ENCODE measurements at regions not wholly inside any gene's neighbourhood (a gene's known extent, or its start where the extent isn't known, plus 50 kb on each side); places are given as distances from the start of the nearest gene placed in this dataset.
A peak's percentile ranks its signal among the peaks of the same experiment; 100 is the strongest.

DNA sequence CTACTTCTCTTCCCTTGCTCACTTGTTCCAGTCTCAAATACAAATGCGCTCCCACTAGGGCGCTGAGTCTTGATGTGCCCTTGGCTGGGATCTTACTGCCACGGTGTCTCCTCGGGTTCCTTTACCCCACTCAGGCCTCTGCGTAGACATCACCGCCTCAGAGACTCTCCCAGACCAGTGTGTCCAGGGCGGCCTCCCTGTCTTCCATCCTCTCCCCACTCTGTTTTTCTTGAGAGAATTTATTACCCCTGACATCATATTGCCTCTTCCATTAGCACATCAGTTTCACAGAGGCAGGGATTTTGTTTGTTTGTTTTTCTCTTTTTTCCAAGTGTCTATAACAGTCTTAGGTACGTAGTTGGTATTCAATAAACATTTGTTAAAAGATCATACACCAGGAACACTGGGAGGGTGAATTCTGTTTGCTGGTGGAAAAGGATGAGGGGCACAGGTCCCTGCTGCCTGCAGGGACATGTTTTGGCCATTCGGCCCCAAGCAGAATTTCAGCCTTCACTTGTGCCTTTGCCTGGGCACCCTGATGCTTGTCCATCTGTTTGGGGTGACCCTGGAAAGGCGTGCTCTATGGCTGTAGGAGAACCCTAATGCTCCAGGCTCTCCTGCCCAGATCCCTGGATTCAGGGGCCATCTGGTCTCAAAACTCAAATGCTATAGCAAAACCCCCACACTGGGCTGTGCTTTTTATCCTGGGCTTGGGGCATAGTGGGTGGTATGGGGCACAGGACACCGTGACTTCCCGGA, 55.0 kb downstream of the RPL37A start:
- Mint-ChIP-seq H3K9me3 (no peaks in the 10 kb centered on the region), H3K27me3 (peaks cover 4% of the 10 kb centered on the region), H3K27ac (no peak overlapping the region), H3K36me3 (no peaks in the 10 kb centered on the region), H3K4me3 (no peak overlapping the region), H3K4me1 (peaks cover 11% of the 10 kb centered on the region)
- POLR2A ChIA-PET = no interaction called here
- no peak for ATAC-seq (ENCODE audit: low read depth)
- DNase-seq = no peak

DNA sequence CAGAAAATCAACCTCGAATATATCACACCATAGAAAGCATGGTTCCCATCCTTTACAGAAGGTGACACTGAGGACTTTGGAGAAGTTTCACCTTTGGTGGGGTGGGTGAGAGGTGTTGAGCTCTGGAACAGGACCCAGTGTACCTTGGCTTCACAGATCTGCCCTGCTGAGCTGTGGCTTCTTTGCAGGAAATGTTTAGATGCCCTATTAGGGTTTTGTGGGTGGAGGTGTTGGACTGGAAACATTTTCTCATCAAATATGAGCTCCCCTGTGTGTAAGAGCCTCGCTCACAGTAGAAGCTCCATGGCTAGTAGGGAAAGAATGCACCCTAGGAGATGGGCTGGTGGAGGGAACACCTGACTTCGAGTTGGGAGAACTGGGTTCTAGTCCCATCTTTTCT, 55.6 kb downstream of the RPL37A start:
- H3K4me1 Mint-ChIP-seq = peaks cover 11% of the 10 kb centered on the region
- peaks cover 4% of the 10 kb centered on the region for H3K27me3 Mint-ChIP-seq
- H3K9me3 Mint-ChIP-seq = no peaks in the 10 kb centered on the region
- no peaks in the 10 kb centered on the region for H3K36me3 Mint-ChIP-seq
- POLR2A ChIA-PET = no interaction called here
- ATAC-seq (ENCODE audit: low read depth) (peak; percentile 52), DNase-seq (no peak)
- H3K4me3 Mint-ChIP-seq = no peak overlapping the region
- H3K27ac Mint-ChIP-seq = no peak overlapping the region

DNA sequence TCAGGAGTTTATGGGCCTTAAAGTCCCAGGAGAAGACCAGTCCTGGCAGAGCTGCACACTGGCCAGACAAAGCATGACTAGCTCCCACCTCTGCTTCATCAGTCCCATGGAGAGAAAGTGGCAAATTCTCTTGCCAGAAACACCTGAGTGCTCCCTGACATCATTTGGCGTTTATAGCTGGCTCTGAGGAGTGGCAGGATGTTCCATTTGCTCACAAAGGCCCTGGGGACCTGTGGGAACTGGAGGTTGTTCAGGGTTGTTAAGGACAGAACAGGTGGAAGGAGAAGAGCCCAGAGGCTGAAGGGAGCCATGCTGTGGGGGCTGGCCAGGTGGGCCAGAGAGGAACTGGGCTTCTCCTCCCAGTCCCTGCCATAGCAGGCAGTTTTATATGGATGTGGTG, 56.1 kb downstream of the RPL37A start:
- no peaks in the 10 kb centered on the region for H3K9me3 Mint-ChIP-seq
- POLR2A ChIA-PET = no interaction called here
- ATAC-seq (ENCODE audit: low read depth) = no peak
- H3K27me3 Mint-ChIP-seq = peaks cover 4% of the 10 kb centered on the region
- no peak for DNase-seq
- H3K36me3 Mint-ChIP-seq = no peaks in the 10 kb centered on the region
- peaks cover 11% of the 10 kb centered on the region for H3K4me1 Mint-ChIP-seq
- no peak overlapping the region for H3K4me3 Mint-ChIP-seq
- H3K27ac Mint-ChIP-seq = no peak overlapping the region

DNA sequence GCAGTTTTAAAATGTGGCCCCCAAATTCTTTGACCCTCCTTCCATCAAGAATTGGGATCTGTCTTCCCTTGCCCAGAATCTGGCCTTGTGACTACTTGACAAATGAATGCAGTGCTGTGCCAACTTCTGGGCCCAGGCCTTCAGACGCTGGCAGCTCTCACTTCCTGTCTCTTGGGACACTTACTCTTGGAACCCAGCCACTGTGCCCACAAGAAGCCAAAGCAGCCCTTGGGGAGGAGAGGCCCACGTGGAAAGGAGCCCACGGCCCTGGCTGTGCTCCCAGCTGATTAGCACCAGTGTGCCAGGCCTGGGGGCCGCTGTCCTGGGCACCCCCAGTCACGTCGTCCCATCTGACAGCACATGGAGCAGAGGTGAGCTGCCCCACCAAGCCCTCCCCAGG, 56.6 kb downstream of the RPL37A start:
- POLR2A ChIA-PET = no interaction called here
- Mint-ChIP-seq H3K27me3 (peaks cover 3% of the 10 kb centered on the region), H3K4me3 (no peak overlapping the region), H3K9me3 (no peaks in the 10 kb centered on the region), H3K36me3 (no peaks in the 10 kb centered on the region), H3K4me1 (peaks cover 11% of the 10 kb centered on the region), H3K27ac (peak overlapping the region; percentile 27)
- no peak for ATAC-seq (ENCODE audit: low read depth)
- no peak for DNase-seq

DNA sequence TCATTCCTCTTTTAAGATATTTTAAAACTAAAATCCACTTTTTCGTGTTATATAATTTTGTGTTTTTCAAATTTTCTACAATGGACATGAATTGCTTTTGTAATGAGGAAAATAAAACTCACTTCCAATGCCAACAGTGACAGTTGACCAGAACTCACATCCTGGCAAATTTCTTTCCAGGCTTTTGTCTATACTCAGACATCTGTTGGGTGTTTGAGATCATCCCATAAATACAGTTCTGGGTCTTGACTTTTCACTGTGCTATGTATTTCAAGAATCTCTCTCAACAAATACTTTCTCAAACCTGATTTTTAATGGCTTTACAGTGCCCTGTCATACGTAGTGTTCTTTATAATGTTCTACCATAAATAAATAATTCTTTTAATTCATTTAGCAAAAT, 57.6 kb downstream of the RPL37A start:
- Mint-ChIP-seq H3K27me3 (peaks cover 1% of the 10 kb centered on the region), H3K27ac (no peak overlapping the region), H3K36me3 (no peaks in the 10 kb centered on the region), H3K4me3 (no peak overlapping the region), H3K4me1 (peaks cover 11% of the 10 kb centered on the region), H3K9me3 (no peaks in the 10 kb centered on the region)
- DNase-seq (no peak), ATAC-seq (ENCODE audit: low read depth) (no peak)
- POLR2A ChIA-PET = no interaction called here

DNA sequence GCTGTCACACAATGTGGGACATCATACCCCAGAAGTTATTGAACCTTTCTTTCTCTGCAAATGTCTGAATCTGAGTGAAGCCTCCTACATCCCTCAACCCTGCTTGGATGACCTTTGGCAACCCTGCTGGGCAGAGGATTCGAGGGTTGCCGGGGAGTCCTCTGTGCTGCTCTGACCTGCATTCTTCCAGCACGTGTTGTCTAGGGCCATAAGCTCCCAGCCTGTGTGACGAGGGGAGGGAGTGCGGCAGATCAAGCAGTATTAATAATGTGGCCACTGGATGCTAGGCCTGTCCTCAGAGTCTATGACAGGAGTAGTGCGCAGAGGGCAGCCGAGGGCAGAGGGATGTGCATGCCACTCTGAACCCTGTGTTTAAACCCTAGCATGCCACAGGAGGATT, 58.8 kb downstream of the RPL37A start:
- peaks cover 11% of the 10 kb centered on the region for H3K4me1 Mint-ChIP-seq
- no peak for DNase-seq
- no peak overlapping the region for H3K27ac Mint-ChIP-seq
- H3K27me3 Mint-ChIP-seq = peaks cover 3% of the 10 kb centered on the region
- no peaks in the 10 kb centered on the region for H3K36me3 Mint-ChIP-seq
- H3K4me3 Mint-ChIP-seq = no peak overlapping the region
- no peak for ATAC-seq (ENCODE audit: low read depth)
- no peaks in the 10 kb centered on the region for H3K9me3 Mint-ChIP-seq
- POLR2A ChIA-PET = no interaction called here

DNA sequence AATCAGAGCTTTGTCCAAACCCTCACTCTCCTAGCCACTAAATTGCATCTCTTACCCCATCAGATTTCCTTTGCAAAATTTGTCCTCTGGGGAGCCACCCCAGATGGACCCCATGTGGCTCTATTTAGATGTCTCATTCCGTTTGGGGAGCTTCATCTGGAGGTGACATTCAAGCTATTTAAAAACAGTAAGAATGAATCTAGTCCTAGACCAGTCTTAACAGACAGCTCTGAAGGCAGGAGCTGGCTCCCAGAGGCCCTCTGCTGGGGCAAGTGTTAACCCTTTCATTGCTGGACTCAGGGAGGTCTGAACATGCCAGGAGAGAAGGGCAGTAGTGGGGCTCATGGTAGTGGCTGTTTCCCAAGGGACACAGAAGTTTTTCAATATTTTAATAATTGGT, 59.2 kb downstream of the RPL37A start:
- H3K4me1 Mint-ChIP-seq = peaks cover 11% of the 10 kb centered on the region
- H3K27me3 Mint-ChIP-seq = peaks cover 3% of the 10 kb centered on the region
- no peaks in the 10 kb centered on the region for H3K36me3 Mint-ChIP-seq
- no peaks in the 10 kb centered on the region for H3K9me3 Mint-ChIP-seq
- ATAC-seq (ENCODE audit: low read depth) (no peak), DNase-seq (no peak)
- no peak overlapping the region for H3K27ac Mint-ChIP-seq
- POLR2A ChIA-PET = no interaction called here
- no peak overlapping the region for H3K4me3 Mint-ChIP-seq

DNA sequence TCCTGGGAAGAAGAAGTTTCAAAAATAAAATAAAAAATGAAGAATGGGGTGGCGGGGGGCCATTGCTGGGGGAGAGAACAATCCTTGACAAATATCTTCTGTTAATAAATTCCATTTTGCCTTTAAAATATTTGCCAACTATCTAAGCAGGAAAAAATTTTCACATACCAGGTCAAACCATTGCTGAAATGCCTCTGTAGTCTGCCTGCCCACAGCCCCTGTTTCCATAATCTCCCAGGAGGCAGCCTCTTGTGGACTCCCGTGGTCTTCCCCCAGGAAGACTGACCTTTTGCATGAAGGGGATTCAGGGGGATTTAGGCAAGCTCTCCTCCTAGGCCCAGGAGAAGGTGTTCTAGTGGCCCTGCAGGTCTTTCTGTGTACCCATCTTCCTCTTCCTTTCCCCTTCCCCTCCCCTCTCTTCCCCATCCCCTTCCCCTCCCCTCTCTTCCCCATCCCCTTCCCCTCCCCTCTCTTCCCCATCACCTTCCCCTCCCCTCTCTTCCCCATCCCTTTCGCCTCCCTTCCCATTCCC, 61.0 kb downstream of the RPL37A start:
- DNase-seq = no peak
- POLR2A ChIA-PET = no interaction called here
- H3K4me3 Mint-ChIP-seq = no peak overlapping the region
- H3K27me3 Mint-ChIP-seq = peaks cover 6% of the 10 kb centered on the region
- H3K27ac Mint-ChIP-seq = no peak overlapping the region
- H3K36me3 Mint-ChIP-seq = peaks cover 2% of the 10 kb centered on the region
- H3K4me1 Mint-ChIP-seq = peaks cover 5% of the 10 kb centered on the region
- peaks cover 1% of the 10 kb centered on the region for H3K9me3 Mint-ChIP-seq
- no peak for ATAC-seq (ENCODE audit: low read depth)

DNA sequence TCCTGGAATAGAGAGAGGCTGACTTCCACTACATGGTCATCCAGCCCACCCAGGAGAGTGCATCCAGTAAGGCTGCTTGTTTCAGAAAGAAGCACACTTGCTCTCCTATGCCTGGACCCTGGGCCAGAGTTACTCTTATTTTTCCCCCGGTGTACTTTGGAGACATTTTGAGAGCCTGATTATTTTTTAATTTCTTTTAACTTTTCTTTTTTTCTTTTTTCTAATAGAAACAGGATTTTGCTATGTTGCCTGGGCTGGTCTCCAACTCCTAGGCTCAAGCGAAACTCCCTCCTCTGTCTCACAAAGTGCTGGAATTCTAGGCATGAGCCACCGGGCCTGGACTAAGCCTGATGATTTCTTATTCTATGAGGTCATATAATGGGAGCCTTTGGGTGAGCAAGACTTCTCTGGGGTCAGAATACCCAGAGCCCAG, 62.2 kb downstream of the RPL37A start:
- peaks cover 6% of the 10 kb centered on the region for H3K27me3 Mint-ChIP-seq
- no peak overlapping the region for H3K4me3 Mint-ChIP-seq
- DNase-seq (no peak), ATAC-seq (ENCODE audit: low read depth) (no peak)
- H3K27ac Mint-ChIP-seq = no peak overlapping the region
- H3K4me1 Mint-ChIP-seq = peaks cover under 1% of the 10 kb centered on the region
- H3K36me3 Mint-ChIP-seq = peaks cover 2% of the 10 kb centered on the region
- peaks cover 1% of the 10 kb centered on the region for H3K9me3 Mint-ChIP-seq
- POLR2A ChIA-PET = no interaction called here

DNA sequence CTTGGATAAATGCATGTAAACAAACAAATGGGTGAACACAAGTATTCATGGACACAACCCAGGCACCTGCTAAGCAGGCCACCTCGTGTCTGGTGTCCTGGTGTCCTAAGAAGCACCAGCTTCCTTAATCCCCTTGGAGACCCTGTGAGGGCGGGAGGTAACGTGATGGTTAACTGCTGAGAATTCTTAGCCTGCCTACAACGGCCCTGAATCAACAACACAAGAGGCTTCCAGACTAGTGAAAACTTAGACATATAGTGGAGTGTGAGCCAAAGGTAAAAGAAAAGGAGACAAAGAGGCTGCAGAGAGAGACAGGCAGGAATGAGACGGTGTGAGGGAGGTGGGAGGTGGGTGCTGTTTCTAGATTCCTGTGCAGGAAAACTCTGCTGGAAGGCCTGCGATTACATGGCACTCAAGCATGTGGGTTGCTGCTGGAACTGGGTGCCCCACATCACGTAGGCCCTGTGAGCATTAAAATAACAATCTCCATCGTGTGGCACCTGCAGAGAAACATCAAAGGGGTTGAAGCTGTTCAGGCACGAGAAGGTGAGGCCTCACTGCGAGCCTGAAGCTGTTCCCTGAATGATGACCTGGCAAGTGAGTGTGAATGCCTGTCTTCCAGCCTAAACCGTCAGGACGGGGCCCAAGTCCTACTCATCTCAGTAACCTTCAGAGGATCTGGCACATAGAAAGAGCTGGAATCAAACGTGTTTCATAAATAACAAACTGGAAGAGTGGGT, 64.2 kb downstream of the RPL37A start:
- Mint-ChIP-seq H3K9me3 (peaks cover 1% of the 10 kb centered on the region), H3K36me3 (peaks cover 2% of the 10 kb centered on the region), H3K27me3 (peaks cover 16% of the 10 kb centered on the region), H3K4me1 (no peaks in the 10 kb centered on the region), H3K4me3 (no peak overlapping the region), H3K27ac (no peak overlapping the region)
- DNase-seq = no peak
- no peak for ATAC-seq (ENCODE audit: low read depth)
- POLR2A ChIA-PET = no interaction called here

DNA sequence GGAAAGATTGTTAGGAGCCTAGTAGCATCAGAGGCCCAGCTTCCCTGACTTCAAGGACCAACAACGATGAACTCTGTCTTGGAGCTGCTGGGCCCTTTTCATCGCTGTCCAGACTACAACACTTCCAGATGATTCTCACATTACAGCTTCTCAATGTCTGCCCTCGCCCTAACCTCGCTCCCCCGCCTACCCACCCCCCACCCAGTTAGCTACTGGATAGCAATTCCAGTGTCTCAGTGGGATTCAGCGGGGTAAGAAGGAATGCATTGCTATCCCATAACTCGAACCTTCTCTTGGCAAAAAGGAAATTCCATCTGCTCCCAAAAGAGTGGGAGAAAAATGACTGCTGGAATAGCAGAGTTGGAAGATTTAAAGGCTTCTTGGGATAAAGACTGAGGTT, 65.0 kb downstream of the RPL37A start:
- no peak for DNase-seq
- Mint-ChIP-seq H3K27me3 (peaks cover 24% of the 10 kb centered on the region), H3K36me3 (peaks cover 2% of the 10 kb centered on the region), H3K9me3 (peaks cover 1% of the 10 kb centered on the region), H3K4me1 (no peaks in the 10 kb centered on the region), H3K4me3 (no peak overlapping the region), H3K27ac (no peak overlapping the region)
- no peak for ATAC-seq (ENCODE audit: low read depth)
- POLR2A ChIA-PET = no interaction called here

DNA sequence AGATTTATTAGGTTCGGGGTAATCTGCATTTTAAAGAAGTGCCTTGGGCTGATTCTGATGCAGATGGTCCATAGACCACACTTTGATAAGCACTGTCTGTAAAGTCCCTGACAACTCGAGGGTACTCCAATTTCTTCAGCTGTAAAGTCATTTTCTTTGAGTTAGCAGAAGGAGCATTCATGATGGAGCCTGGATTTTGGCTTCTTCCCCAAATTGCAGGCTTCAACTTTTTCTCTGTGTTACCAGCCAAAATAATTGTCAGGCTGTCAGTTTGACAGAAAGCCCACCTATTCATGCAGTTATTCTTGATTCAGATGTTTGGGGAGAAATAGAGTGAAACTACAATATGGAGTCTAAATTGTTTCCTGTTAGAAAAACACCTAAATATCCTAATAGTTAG, 66.0 kb downstream of the RPL37A start:
- ATAC-seq (ENCODE audit: low read depth) = no peak
- POLR2A ChIA-PET = no interaction called here
- H3K27ac Mint-ChIP-seq = no peak overlapping the region

DNA sequence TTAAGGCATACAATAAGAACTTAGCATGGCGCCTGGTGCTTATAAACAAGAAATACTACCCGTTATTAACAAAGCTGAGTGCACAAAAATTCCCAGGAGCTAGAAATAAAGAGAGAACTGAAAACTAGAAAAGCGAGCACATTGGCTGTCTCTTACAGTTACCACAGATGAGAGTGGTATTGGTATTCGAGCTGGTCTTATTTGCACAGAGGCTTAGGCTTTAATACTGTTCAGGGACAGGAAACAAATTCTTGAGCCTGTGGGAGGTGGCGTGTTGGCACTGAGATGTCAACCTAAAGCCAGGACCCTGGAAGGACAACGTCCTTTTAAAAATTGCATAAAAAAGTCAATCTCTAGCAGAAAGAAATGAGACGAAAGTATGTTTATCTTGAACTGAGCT, 67.3 kb upstream of the IGFBP2 start:
- peaks cover 2% of the 10 kb centered on the region for H3K36me3 Mint-ChIP-seq
- H3K9me3 Mint-ChIP-seq = peaks cover 1% of the 10 kb centered on the region
- DNase-seq (no peak), ATAC-seq (ENCODE audit: low read depth) (no peak)
- peaks cover 31% of the 10 kb centered on the region for H3K27me3 Mint-ChIP-seq
- H3K27ac Mint-ChIP-seq = no peak overlapping the region
- H3K4me1 Mint-ChIP-seq = no peaks in the 10 kb centered on the region
- POLR2A ChIA-PET = no interaction called here
- no peak overlapping the region for H3K4me3 Mint-ChIP-seq

More for the DNA sequence above, 66.0 kb downstream of the RPL37A start:
- no peak overlapping the region for H3K4me3 Mint-ChIP-seq
- H3K36me3 Mint-ChIP-seq = peaks cover 2% of the 10 kb centered on the region
- no peak for DNase-seq
- peaks cover 1% of the 10 kb centered on the region for H3K9me3 Mint-ChIP-seq
- H3K4me1 Mint-ChIP-seq = no peaks in the 10 kb centered on the region
- peaks cover 31% of the 10 kb centered on the region for H3K27me3 Mint-ChIP-seq

DNA sequence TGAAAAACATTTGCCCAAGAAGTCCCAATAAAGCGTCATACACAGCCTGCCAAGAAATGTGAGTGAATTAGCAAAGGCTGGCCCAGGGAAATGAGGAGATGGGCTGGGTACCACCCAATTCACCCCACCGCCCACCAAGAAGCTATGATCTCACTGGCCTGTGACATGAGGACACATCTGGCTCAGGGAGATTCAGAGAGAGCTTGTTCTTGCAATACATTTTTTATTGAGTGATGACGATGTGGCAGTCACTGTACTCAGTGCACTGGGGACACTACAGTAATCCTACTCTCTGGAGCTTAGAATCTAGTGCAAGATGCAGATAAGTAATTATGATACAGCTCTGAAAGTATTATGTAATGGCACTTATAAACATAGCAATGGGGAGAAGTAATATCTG, 64.6 kb upstream of the IGFBP2 start:
- H3K9me3 Mint-ChIP-seq = peaks cover 4% of the 10 kb centered on the region
- no peak overlapping the region for H3K4me3 Mint-ChIP-seq
- H3K27me3 Mint-ChIP-seq = peaks cover 28% of the 10 kb centered on the region
- ATAC-seq (ENCODE audit: low read depth) = no peak
- DNase-seq = no peak
- no peak overlapping the region for H3K27ac Mint-ChIP-seq
- POLR2A ChIA-PET = no interaction called here
- no peaks in the 10 kb centered on the region for H3K4me1 Mint-ChIP-seq
- peaks cover 2% of the 10 kb centered on the region for H3K36me3 Mint-ChIP-seq
